Stimulated activated CD8-positive, alpha-beta memory T cell treated with anti-CD3 and anti-CD28 coated beads, Interleukin-4, amount 100 ng/mL, for 48 hours (primary cell): ENCODE measurements at regions not wholly inside any gene's neighbourhood (a gene's known extent, or its start where the extent isn't known, plus 50 kb on each side); places are given as distances from the start of the nearest gene placed in this dataset.
"Not testable (repeated sequence)": the region's sequence is repeated elsewhere in the genome, so short reads cannot be mapped to it uniquely, and the experiment has no call there.

Experiments used
- DNase-seq: peaks from one replicate; pipeline ENCODE4 v3.0.0-alpha.2; 2020

GRCh38 chr21:18096413-18096812 is 148.2 kb upstream of the CHODL start:
- not testable (repeated sequence) for DNase-seq

DNA sequence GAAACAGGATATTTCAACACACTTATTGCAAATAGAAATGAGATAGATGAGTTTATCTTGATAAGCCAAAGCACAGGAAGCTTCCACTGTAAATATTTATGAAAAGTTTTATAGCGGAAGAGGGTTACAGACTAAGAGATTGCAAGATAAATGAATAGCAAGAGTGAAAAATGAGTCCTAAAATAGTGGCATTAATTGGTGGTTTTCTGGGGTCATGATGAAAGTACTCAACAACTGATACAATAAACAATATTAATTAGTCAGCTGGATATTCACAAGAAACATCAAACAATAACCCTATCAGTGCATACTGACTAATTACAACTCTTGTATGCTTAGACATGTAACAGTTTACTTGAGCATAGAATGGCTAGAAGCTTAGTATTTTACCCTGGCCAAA is 154.8 kb upstream of the CHODL start:
- DNase-seq, result no peak

GRCh38 chr21:18070392-18070791 is 174.2 kb upstream of the CHODL start:
- no peak for DNase-seq

DNA sequence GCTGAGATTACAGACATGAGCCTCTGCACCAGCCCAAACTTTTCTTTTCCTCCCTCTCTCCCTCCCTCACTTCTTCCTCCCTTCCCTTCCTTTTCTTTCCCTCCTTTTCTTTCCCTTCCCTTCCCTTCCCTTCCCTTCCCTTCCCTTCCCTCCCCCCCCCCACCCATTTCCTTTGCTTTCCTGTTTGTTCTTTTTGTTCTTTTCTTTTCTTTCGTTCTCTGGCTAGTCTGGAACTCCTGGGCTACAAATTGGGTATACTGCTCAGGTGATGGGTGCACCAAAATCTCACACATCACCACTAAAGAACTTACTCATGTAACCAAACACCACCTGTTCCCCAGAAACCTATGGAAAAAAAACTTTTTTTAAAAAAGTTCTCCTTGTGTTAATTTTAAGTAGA is 174.8 kb upstream of the CHODL start:
- no peak for DNase-seq

DNA sequence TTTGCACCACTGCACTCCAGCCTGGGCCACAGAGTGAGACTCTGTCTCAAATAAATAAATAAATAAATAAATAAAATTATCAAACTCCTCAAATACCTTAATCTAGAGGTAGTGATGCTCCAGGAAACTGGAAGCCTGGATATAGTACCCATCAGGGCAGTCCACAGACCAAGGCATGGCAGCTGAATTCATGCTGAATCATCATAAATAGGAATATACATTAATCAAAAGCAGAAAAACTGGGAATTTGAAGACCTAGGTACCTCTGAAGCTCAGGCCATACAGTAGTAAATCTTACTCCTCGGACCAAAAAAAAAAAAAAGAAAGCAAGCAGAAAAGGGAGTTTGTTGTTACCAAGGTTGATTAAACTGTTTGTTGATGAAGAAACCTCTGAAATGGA is 184.2 kb upstream of the CHODL start:
- DNase-seq, result no peak

DNA sequence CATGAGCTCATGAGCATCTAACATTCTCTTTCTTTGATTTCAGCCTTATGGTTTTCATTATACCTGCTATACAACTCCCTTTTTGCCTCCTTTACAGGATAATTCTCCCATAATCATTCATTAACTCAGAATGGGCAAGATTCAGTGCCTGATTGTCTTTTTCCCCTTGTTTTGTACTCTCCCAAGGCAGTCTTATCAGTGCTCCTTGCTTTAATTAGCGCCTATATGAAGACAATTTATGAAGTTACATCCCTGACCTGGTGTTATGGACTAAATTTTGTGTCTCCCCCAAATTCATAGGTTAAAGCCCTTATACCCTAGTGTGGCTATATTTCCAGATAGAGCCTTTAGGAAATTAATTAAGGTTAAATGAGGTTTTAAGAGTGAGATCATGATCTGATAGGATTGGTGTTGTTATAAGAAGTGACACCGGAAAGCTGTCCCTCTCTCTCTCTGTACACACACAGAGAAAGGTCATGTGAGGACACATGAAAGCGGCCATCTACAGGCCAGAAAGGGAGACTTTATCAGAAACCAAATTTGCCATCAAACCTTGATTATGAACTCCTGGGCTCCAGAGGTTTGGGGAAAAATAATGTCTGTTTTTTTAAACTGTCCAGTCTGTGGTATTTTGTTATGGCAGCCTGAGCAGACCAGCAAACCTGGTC is 185.8 kb upstream of the CHODL start:
- no peak for DNase-seq

DNA sequence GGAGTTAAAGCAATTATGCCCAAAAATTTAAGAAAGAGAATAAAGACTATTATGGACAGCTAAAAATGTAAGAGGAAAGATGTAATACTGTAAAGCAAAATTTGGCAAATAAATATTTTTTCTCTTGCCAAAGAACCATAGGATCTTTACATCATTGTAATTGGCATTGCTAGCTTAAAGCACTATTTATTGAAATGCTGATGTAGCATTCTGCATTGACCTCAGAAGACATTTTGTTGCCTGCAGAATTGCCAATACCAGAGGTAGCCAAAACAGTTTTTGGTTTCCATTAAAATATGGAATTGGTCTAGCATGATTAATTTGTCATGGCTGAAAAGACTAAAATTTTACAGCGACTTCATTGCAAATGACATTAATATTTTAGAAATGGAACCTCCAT is 191.5 kb upstream of the CHODL start:
- DNase-seq, result no peak

GRCh38 chr21:18049461-18049860 is 195.2 kb upstream of the CHODL start:
- DNase-seq, result no peak

DNA sequence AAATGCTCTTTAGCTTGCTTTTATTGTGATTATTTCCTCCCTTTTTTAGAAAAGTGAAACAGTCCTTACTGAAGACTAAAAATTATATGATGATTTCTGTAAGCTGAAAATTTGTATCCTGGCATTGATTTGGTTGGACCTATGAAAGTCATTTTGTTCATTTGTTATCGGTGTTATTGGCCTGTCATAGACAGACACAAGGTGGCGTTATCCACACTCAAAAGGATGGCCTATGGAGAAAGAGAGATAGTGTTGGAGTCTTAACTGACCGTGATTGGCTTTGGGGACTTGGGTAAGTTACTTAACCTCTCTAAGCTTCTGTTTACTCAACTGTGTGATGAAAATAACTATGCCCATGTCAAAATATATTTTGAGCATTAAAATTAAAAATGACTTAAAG is 203.6 kb upstream of the CHODL start:
- no peak for DNase-seq

GRCh38 chr21:18030248-18030647 is 211.1 kb upstream of the C21orf91 start:
- DNase-seq, result no peak

GRCh38 chr21:18026359-18026758 is 207.2 kb upstream of the C21orf91 start:
- DNase-seq, result no peak

GRCh38 chr21:18023711-18024110 is 204.6 kb upstream of the C21orf91 start:
- no peak for DNase-seq

DNA sequence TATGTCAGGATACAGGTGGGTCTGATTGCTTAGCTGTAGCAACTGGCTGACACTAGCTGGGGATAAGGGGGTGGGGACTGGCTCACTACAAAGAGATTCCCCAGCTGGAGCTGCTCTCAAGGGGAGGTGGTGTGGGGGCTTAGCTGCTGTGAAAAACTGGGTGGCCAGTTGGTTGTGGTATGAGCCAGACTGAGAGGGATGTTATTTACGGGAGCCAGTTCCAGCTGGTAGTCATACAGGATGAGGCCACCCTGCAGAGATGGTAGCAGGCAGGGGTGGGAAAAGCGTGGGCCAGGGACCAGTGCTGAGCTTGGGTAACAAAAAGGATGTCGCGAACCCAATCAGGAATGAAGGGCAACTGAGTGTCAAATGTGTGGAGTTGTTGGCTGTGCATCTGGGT is 204.0 kb upstream of the C21orf91 start:
- DNase-seq, result no peak

GRCh38 chr21:18007121-18007520 is 188.0 kb upstream of the C21orf91 start:
- DNase-seq, result no peak

- DNase-seq, result no peak
Observed at GRCh38 chr21:18006691-18007090, 187.5 kb upstream of the C21orf91 start.

GRCh38 chr21:18002393-18002792 is 183.2 kb upstream of the C21orf91 start:
- DNase-seq, result no peak

- no peak for DNase-seq
Observed at GRCh38 chr21:18000981-18001686, 182.0 kb upstream of the C21orf91 start.

DNA sequence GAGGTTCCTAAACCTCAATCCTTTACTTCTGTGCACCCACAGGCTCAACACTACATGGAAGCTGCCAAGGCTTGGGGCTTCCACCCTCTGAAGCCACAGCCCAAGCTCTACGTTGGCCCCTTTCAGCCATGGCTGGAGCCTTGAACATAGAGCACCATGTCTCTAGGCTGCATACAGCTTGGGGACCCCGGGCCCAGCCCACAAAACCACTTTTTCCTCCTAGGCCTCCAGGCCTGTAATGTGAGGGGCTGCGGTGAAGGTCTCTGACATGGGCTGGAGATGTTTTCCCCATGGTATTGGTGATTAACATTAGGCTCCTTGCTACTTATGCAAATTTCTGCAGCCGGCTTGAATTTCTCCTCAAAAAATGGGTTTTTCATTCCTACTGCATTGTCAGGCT is 179.4 kb upstream of the C21orf91 start:
- not testable (repeated sequence) for DNase-seq

- DNase-seq, result no peak
Observed at GRCh38 chr21:17989780-17990179, 170.6 kb upstream of the C21orf91 start.

DNA sequence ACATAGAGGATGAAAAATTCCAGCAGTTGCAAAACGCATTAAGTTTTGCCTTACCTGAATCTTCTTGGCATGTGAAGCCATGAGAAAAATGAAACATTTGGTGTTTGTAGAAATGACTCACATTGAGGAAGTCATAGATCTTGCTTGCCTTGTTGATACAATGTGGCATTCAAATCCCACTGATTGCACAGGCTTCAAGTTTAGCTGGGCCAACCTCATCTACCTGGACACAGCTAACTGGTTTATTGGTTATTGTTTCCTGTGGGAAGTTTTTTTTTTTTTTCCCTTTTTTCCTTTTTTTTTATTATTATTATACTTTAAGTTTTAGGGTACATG is 168.9 kb upstream of the C21orf91 start:
- no peak for DNase-seq

DNA sequence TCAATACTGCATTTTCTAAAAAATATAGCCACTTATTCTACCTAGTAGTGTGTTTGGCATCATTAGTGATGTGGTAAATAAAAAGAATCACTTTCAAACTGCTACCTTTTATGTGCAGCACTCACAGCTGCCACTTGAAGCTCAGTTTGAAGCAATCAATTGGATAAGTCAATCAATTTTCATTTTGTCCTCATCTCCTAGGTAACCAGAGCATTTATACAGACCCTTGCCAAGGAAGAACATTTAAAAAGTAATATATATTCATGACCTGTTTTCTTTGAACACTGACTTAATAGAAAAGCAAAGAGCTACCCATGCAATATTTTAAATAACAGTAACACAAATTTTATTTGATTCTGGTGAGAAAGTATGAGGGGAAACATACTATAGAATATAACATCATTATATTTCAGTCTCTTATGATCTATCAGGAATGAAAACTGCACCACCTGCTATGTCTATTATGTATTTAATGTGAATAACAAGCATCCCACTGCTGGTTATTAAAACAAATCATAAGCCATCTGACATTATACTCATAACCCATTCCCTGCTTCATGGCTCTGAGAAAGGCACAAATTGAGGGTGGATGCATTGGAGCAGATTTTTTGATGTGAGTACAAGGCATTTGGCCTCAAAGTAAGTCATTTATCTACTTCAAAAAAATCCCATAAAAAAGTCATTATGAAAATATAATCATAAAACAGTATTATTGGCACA is 168.4 kb upstream of the C21orf91 start:
- DNase-seq, result no peak

- DNase-seq, result no peak
Observed at GRCh38 chr21:17981060-17981740, 162.0 kb upstream of the C21orf91 start.

DNA sequence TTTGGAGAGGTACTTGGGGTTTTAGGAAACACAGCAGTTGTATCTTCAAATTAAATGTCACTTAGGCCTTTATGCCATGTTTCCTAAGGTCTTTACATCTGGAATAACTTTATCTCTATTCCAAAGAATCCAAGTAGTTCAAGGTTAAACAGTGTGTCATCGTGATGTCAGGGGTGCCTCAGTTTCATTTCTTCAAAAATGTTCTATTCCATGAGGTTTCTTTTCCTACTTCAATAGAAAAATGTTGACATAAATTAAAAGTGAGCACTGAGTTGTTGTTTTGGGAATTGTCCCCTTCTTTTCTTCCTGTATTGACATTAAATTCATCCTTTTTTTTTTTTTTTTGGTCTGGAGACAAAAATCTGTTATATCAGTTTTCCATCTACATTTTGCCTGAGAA is 160.6 kb upstream of the C21orf91 start:
- no peak for DNase-seq

- no peak for DNase-seq
Observed at GRCh38 chr21:17978895-17979294, 159.7 kb upstream of the C21orf91 start.
